GM13976 (cell line): ENCODE measurements at regions not wholly inside any gene's neighbourhood (a gene's known extent, or its start where the extent isn't known, plus 50 kb on each side); places are given as distances from the start of the nearest gene placed in this dataset.

Source experiments
- DNase-seq: peaks from one replicate; pipeline ENCODE4 v3.0.0; 2012; ENCODE audit warnings: low spot score
- in situ Hi-C: fragments of 300-500 bp; cut with MboI; formaldehyde crosslinking; loops from one replicate; pipeline ENCODE4 v1.12.0; 2022; ENCODE audit warnings: low sequenced_read_pairs, mixed read lengths, inconsistent platforms; ENCODE audit not compliant: unreplicated experiment
- TF ChIP-seq, protein P1 (sequence below): IDR thresholded peaks from 2 replicates; pipeline ENCODE4 v1.5.1; 2012; ENCODE audit warnings: borderline replicate concordance, mild to moderate bottlenecking; ENCODE audit not compliant: insufficient read depth; ENCODE audit errors: extremely low read depth, missing control alignments, control extremely low read depth

- in situ Hi-C loops, result no loop called here
- DNase-seq, result no peak
- TF ChIP-seq, protein P1, sequence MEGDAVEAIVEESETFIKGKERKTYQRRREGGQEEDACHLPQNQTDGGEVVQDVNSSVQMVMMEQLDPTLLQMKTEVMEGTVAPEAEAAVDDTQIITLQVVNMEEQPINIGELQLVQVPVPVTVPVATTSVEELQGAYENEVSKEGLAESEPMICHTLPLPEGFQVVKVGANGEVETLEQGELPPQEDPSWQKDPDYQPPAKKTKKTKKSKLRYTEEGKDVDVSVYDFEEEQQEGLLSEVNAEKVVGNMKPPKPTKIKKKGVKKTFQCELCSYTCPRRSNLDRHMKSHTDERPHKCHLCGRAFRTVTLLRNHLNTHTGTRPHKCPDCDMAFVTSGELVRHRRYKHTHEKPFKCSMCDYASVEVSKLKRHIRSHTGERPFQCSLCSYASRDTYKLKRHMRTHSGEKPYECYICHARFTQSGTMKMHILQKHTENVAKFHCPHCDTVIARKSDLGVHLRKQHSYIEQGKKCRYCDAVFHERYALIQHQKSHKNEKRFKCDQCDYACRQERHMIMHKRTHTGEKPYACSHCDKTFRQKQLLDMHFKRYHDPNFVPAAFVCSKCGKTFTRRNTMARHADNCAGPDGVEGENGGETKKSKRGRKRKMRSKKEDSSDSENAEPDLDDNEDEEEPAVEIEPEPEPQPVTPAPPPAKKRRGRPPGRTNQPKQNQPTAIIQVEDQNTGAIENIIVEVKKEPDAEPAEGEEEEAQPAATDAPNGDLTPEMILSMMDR, result no peak
Observed at GRCh38 chr2:16513626-16514025, 152.0 kb downstream of the CYRIA start.

DNA sequence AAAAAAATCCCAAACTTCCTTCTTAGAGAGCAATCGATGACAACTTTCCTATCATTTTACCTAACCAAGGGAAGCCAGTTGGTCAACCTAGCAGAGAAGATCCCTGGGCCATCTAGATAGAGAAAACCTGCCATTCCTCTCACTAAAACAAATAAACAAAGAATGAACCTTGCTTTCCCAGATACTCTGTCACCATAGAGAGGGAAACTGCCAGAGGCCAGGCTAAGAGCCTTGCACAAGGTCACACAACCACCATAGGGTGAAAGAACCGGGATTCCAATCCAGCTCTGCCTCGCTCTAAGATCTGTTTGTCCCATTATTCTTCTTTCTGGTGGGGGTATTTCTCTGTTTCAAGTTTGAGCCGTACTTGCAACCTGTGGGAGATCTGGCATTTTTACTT lies 154.6 kb downstream of the CYRIA start:
- TF ChIP-seq, protein P1, result no peak
- in situ Hi-C loops, result no loop called here
- DNase-seq, result no peak

DNA sequence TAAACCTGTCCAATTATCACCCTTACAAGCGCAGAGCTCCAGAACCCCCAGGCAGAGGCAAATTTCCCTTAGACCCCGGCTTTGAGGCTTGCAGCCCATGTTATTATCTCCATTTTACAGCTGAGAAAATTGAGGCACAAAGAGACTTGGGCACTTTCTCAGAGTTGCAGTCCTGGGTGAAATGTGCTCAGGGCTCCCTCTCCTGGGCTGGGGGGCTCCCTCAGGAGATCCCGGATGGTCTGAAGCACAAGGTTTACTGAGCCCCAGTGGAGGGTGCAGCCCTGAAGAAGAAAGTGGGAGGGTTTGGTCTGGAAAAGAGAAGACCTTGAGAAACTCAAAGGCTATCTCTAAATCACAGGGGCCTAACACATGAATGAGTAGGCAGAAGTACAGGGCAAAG lies 156.6 kb downstream of the CYRIA start:
- in situ Hi-C loops, result no loop called here
- TF ChIP-seq, protein P1, result no peak
- DNase-seq, result no peak

- DNase-seq, result no peak
- in situ Hi-C loops, result no loop called here
- TF ChIP-seq, protein P1, result no peak
Observed at GRCh38 chr2:16508490-16508851, 157.2 kb downstream of the CYRIA start.

GRCh38 chr2:16507655-16508489 lies 157.8 kb downstream of the CYRIA start:
- in situ Hi-C loops, result no loop called here
- TF ChIP-seq, protein P1, result no peak
- peak; percentile 30 for DNase-seq

DNA sequence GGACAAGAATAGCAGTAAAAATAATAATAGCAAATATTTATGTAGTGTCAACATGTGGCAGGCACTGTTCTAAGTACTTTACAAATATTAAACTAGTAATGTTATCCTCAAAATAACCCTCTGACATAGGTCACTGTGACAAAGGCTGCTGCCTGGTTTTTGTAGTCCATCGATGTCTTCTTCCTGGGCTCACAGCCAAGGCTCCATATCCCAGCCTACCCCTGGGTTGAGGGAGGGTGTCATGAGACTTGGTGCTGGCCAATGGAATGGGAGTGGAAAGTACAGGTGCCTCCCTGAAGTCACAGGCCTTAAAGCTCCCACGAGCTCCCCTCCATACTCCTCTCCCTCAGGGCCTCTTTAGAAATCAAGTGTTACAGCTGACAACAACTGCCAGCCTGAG lies 159.3 kb downstream of the CYRIA start:
- DNase-seq, result no peak
- TF ChIP-seq, protein P1, result no peak
- in situ Hi-C loops, result no loop called here
